ENCODE measurements at regions not wholly inside any gene's neighbourhood (a gene's known extent, or its start where the extent isn't known, plus 50 kb on each side); places are given as distances from the start of the nearest gene placed in this dataset.

DNA sequence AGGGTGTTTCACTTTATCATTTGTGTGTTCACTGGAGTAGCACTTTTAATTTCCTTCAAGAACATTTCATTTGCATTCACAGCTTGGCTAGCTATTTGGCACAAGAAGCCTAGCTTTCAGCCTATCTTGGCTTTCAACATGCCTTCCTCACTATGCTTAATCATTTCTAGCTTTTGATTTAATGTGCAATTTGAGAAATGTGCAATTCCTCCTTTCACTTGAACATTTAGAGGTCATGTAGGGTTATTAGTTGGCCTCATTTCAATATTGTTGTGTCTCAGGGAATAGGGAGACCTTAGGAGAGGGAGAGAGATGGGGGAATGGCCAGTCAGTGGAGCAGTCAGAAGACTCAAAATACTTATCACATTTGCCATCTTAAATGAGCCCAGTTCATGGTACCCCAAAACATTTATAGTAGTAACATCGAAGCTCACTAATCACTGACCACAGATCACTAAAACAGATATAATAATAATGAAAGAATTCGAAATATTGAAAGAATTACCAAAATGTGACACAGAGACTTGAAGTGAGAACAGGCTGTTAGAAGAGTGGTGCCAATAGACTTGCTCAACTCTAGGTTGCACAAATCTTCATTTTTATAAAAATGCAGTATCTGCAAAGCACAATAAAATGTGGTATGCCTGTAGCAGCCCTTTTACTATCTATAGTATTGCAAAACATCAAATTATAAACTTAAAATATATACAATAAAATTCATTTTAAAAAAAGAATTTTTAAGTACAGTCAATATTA is 561.2 kb downstream of the METTL4 start:
- H3K4me3 ChIP-seq: no peak overlapping the region
- no peak for DNase-seq
- no peaks in the 10 kb centered on the region for H3K9me3 ChIP-seq
- intact Hi-C loops (cut with DNase I): no loop called here
- no peak for ATAC-seq
- no peaks in the 10 kb centered on the region for H3K27me3 ChIP-seq (ENCODE audit: low read depth)
- no peaks in the 10 kb centered on the region for H3K4me1 ChIP-seq
- H3K36me3 ChIP-seq: no peaks in the 10 kb centered on the region
- TF ChIP-seq, protein P1, sequence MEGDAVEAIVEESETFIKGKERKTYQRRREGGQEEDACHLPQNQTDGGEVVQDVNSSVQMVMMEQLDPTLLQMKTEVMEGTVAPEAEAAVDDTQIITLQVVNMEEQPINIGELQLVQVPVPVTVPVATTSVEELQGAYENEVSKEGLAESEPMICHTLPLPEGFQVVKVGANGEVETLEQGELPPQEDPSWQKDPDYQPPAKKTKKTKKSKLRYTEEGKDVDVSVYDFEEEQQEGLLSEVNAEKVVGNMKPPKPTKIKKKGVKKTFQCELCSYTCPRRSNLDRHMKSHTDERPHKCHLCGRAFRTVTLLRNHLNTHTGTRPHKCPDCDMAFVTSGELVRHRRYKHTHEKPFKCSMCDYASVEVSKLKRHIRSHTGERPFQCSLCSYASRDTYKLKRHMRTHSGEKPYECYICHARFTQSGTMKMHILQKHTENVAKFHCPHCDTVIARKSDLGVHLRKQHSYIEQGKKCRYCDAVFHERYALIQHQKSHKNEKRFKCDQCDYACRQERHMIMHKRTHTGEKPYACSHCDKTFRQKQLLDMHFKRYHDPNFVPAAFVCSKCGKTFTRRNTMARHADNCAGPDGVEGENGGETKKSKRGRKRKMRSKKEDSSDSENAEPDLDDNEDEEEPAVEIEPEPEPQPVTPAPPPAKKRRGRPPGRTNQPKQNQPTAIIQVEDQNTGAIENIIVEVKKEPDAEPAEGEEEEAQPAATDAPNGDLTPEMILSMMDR (IDR thresholded peaks at IDR 0.05): no peak
- no peak overlapping the region for H3K27ac ChIP-seq

DNA sequence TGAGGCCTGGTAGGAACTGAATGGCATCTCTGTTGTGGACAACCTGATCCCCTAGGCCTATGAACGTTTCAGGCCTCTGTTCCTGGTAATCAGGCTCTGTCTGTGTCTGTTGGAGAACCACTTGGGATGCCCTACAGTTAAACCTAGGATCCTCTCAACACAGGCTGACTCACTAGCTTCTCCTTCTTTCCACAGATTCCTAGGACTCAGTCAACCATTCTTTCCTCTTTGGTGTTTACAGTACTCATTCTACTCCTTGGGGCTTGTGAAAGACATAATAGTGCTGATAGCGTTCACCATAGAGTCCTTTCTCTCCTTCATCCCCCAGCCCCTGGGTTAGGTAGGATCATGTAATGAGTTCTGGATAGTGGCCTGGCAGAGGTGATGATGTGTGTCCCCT is 544.3 kb downstream of the METTL4 start:
- intact Hi-C loops (cut with DNase I): no loop called here
- DNase-seq: no peak
- no peak for ATAC-seq
- no peaks in the 10 kb centered on the region for H3K36me3 ChIP-seq
- TF ChIP-seq, protein P1 (IDR thresholded peaks at IDR 0.05): no peak
- no peak overlapping the region for H3K27ac ChIP-seq
- no peaks in the 10 kb centered on the region for H3K27me3 ChIP-seq (ENCODE audit: low read depth)
- no peaks in the 10 kb centered on the region for H3K4me1 ChIP-seq
- H3K4me3 ChIP-seq: no peak overlapping the region
- no peaks in the 10 kb centered on the region for H3K9me3 ChIP-seq

DNA sequence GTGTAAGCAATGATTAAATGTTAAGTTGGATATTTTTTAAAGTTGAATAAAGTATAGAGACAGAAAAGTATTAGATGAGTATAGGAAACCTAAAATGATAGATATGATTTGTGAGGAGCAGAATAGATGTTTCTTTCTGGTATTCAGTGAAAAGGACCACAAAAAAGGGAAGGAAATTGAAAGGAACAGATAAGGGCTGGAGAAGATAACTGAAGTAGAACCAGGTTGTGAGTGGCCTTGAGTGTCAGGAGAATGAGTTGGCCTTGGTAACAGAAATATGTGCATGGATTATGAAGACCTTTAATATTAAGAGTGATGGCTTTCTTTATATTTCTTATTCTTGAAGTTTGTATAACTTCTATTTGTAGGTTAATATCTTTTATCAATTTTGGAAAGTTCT is 543.5 kb downstream of the METTL4 start:
- Histone ChIP-seq H3K4me1 (no peaks in the 10 kb centered on the region), H3K9me3 (no peaks in the 10 kb centered on the region), H3K4me3 (no peak overlapping the region), H3K27ac (no peak overlapping the region), H3K36me3 (no peaks in the 10 kb centered on the region), H3K27me3 (ENCODE audit: low read depth) (no peaks in the 10 kb centered on the region)
- DNase-seq (no peak), ATAC-seq (no peak)
- TF ChIP-seq, protein P1 (IDR thresholded peaks at IDR 0.05): no peak
- intact Hi-C loops (cut with DNase I): no loop called here

DNA sequence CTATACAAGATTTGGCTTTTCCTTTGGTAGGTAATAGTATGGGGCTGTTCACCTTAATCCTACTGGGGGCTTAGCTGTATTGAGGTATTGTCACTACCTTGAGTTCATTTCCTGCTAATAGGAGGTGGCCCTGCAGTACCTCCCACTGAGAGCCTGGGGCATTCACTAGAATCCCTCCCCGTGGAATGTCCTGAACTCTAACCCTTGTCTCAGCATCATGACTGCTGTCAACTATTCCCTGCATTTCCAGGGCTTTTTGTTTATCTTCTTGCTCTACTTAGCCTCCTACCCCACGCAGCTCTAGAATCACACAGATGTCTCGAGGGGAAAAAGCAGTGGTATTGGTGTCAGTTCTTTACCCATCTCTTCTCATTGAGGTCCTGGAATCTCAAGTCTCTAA is 542.3 kb downstream of the METTL4 start:
- Histone ChIP-seq H3K4me1 (no peaks in the 10 kb centered on the region), H3K27ac (no peak overlapping the region), H3K9me3 (no peaks in the 10 kb centered on the region), H3K36me3 (no peaks in the 10 kb centered on the region), H3K27me3 (ENCODE audit: low read depth) (no peaks in the 10 kb centered on the region), H3K4me3 (no peak overlapping the region)
- TF ChIP-seq, protein P1 (IDR thresholded peaks at IDR 0.05): no peak
- DNase-seq (no peak), ATAC-seq (no peak)
- intact Hi-C loops (cut with DNase I): no loop called here

DNA sequence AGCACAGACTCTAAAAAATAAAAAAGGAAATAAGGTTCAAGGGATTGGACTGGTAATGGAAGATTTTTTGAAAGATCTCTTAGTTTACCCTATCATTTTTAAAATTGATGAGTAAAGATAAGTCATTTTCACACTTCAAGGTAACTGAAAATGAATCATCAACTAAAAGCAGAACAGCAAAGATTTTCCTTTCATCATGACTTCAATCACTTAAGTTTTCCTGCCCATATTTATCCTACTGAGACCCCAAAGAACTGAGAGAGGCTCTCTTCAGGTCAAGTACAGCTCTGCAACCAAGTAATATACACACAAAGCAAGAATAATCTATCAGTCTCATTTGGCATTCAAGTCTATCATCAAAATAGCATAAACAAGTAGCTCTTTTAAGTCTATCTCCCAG is 540.7 kb downstream of the METTL4 start:
- TF ChIP-seq, protein P1 (IDR thresholded peaks at IDR 0.05): no peak
- Histone ChIP-seq H3K36me3 (no peaks in the 10 kb centered on the region), H3K4me3 (no peak overlapping the region), H3K4me1 (no peaks in the 10 kb centered on the region), H3K27ac (no peak overlapping the region), H3K9me3 (no peaks in the 10 kb centered on the region), H3K27me3 (ENCODE audit: low read depth) (no peaks in the 10 kb centered on the region)
- DNase-seq (no peak), ATAC-seq (no peak)
- intact Hi-C loops (cut with DNase I): no loop called here
